Dedifferentiated amniotic fluid mesenchymal stem cell (primary cell): ENCODE measurements at regions not wholly inside any gene's neighbourhood (a gene's known extent, or its start where the extent isn't known, plus 50 kb on each side); places are given as distances from the start of the nearest gene placed in this dataset.

Experiments used
- DNase-seq: peaks from one replicate; pipeline ENCODE4 v3.0.0-alpha.2; 2016; ENCODE audit errors: extremely low spot score

- DNase-seq, result no peak
Measured at GRCh38 chr6:91137286-91137685, 550.4 kb upstream of the MAP3K7 start.

- DNase-seq, result no peak
Measured at GRCh38 chr6:91135406-91136103, 548.7 kb upstream of the MAP3K7 start.

- DNase-seq, result no peak
Measured at GRCh38 chr6:91132461-91132860, 545.6 kb upstream of the MAP3K7 start.

- DNase-seq, result no peak
Measured at GRCh38 chr6:91130126-91130525, 543.3 kb upstream of the MAP3K7 start.

GRCh38 chr6:91127752-91128151 lies 540.9 kb upstream of the MAP3K7 start:
- DNase-seq, result no peak

GRCh38 chr6:91126876-91127275 lies 540.0 kb upstream of the MAP3K7 start:
- DNase-seq, result no peak

GRCh38 chr6:91117550-91117949 lies 530.7 kb upstream of the MAP3K7 start:
- no peak for DNase-seq

GRCh38 chr6:91114123-91114708 lies 527.3 kb upstream of the MAP3K7 start:
- no peak for DNase-seq

- no peak for DNase-seq
Measured at GRCh38 chr6:91106083-91106482, 519.2 kb upstream of the MAP3K7 start.

- DNase-seq, result no peak
Measured at GRCh38 chr6:91105532-91105931, 518.7 kb upstream of the MAP3K7 start.

GRCh38 chr6:91099479-91099878 lies 512.6 kb upstream of the MAP3K7 start:
- DNase-seq, result no peak

- DNase-seq, result no peak
Measured at GRCh38 chr6:91098006-91098405, 511.1 kb upstream of the MAP3K7 start.

GRCh38 chr6:91097364-91097763 lies 510.5 kb upstream of the MAP3K7 start:
- no peak for DNase-seq

- DNase-seq, result no peak
Measured at GRCh38 chr6:91094806-91095475, 508.1 kb upstream of the MAP3K7 start.

- no peak for DNase-seq
Measured at GRCh38 chr6:91094341-91094740, 507.5 kb upstream of the MAP3K7 start.

- no peak for DNase-seq
Measured at GRCh38 chr6:91088976-91089375, 502.1 kb upstream of the MAP3K7 start.

GRCh38 chr6:91088515-91088914 lies 501.6 kb upstream of the MAP3K7 start:
- no peak for DNase-seq

- DNase-seq, result no peak
Measured at GRCh38 chr6:91087908-91088307, 501.0 kb upstream of the MAP3K7 start.

- DNase-seq, result no peak
Measured at GRCh38 chr6:91083211-91083610, 496.3 kb upstream of the MAP3K7 start.

GRCh38 chr6:91082311-91082832 lies 495.5 kb upstream of the MAP3K7 start:
- no peak for DNase-seq

- peak; percentile 45 for DNase-seq
Measured at GRCh38 chr6:91081452-91082067, 494.7 kb upstream of the MAP3K7 start.

- DNase-seq, result no peak
Measured at GRCh38 chr6:91080871-91081270, 494.0 kb upstream of the MAP3K7 start.

- DNase-seq, result no peak
Measured at GRCh38 chr6:91079969-91080368, 493.1 kb upstream of the MAP3K7 start.
